ENCODE measurements at regions not wholly inside any gene's neighbourhood (a gene's known extent, or its start where the extent isn't known, plus 50 kb on each side); places are given as distances from the start of the nearest gene placed in this dataset.

DNA sequence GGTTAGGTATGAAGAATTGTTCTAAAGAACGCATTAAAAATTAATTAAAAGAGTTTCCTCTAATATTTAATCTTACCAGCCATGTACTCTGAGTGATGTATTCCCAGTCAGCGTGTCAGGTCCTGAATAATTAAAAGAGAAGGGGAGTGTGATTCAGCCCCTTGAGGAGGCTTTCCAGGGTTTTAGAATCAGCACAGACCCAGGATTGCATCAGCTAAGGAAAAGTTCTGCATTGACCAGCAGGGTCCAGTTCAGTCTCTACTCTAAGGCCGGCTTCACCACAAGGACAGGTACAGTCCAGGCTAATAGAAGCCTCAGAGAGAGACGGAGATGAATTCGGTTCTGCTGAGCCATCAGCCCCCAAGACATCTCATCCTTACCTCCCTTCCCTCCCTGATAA, 499.5 kb upstream of the PROK2 start:
- no peak for DNase-seq (ENCODE audit: extremely low spot score)
- H3K27ac ChIP-seq (replicated peaks in 1 of 4): no peak overlapping the region
- H3K27me3 ChIP-seq: no peaks in the 10 kb centered on the region
- H3K4me1 ChIP-seq: peaks cover 11 to 30% (median 23%) of the 10 kb centered on the region in 4 donors
- H3K4me3 ChIP-seq: no peak overlapping the region
- TF ChIP-seq EP300 (IDR thresholded peaks at IDR 0.05) (no peak), CTCF (IDR thresholded peaks at IDR 0.05) (no peak), POLR2A (IDR thresholded peaks at IDR 0.05; ENCODE audit: low read depth) (no peak), POLR2AphosphoS5 (IDR thresholded peaks at IDR 0.05) (no peak)
- intact Hi-C loops (cut with DNase I): no loop called here
- H3K9me3 ChIP-seq: peaks cover 0 to 7% (median 5%) of the 10 kb centered on the region in 4 donors
- WGBS: 98% methylated on average over 4 of the region's 5 CpGs
- H3K36me3 ChIP-seq: no peaks in the 10 kb centered on the region

- intact Hi-C loops (cut with DNase I): no loop called here
- Histone ChIP-seq H3K9me3 (peaks cover 0 to 7% (median 5%) of the 10 kb centered on the region in 4 donors), H3K4me3 (no peak overlapping the region), H3K36me3 (no peaks in the 10 kb centered on the region), H3K4me1 (peaks cover 0 to 19% (median 15%) of the 10 kb centered on the region in 4 donors), H3K27me3 (no peaks in the 10 kb centered on the region), H3K27ac (replicated peaks in 1 of 4) (no peak overlapping the region)
- 92% methylated on average over 3 of the region's 3 CpGs for WGBS
- DNase-seq (ENCODE audit: extremely low spot score): no peak
- TF ChIP-seq CTCF (IDR thresholded peaks at IDR 0.05) (no peak), POLR2A (IDR thresholded peaks at IDR 0.05; ENCODE audit: low read depth) (no peak), EP300 (IDR thresholded peaks at IDR 0.05) (no peak), POLR2AphosphoS5 (IDR thresholded peaks at IDR 0.05) (no peak)
These were observed 498.0 kb upstream of the PROK2 start for GRCh38 chr3:72282918-72283317.

DNA sequence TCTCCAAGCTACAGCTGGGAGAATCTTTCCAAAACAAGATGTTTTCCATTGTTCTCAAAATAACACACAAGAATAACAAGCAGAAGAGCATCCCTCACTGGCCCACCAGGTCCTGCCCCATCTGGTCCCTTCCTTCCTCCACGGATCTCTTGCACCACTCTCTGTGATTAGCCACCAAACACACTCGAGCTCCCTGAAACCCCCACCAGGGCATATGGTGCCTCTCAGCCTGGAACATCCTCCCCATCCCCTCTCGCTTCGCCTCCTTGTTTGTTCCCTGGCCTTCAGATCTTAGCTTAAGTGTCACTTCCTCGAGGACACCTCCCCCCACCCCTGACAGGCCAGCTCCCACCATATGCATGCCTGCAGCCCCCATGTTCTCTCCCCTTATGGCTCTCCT, 496.6 kb upstream of the PROK2 start:
- intact Hi-C loops (cut with DNase I): no loop called here
- Histone ChIP-seq H3K4me3 (no peak overlapping the region), H3K27ac (replicated peaks in 1 of 4) (no peak overlapping the region), H3K27me3 (no peaks in the 10 kb centered on the region), H3K4me1 (peaks cover 0 to 12% (median 12%) of the 10 kb centered on the region in 4 donors), H3K36me3 (no peaks in the 10 kb centered on the region), H3K9me3 (peaks cover 0 to 7% (median 5%) of the 10 kb centered on the region in 4 donors)
- no peak for TF ChIP-seq CTCF (IDR thresholded peaks at IDR 0.05)
- no peak for TF ChIP-seq POLR2AphosphoS5 (IDR thresholded peaks at IDR 0.05)
- no peak for TF ChIP-seq POLR2A (IDR thresholded peaks at IDR 0.05; ENCODE audit: low read depth)
- TF ChIP-seq EP300 (IDR thresholded peaks at IDR 0.05): no peak
- DNase-seq (ENCODE audit: extremely low spot score): no peak
- 85% methylated on average over 5 of the region's 5 CpGs for WGBS

GRCh38 chr3:72280876-72281275, 495.9 kb upstream of the PROK2 start:
- no peak overlapping the region for H3K4me3 ChIP-seq
- H3K9me3 ChIP-seq: peaks cover 0 to 7% (median 5%) of the 10 kb centered on the region in 4 donors
- H3K4me1 ChIP-seq: peaks cover 0 to 12% (median 12%) of the 10 kb centered on the region in 4 donors
- H3K27ac ChIP-seq (replicated peaks in 1 of 4): no peak overlapping the region
- 84% methylated on average over 6 of the region's 6 CpGs for WGBS
- DNase-seq (ENCODE audit: extremely low spot score): no peak
- no peaks in the 10 kb centered on the region for H3K27me3 ChIP-seq
- no peak for TF ChIP-seq POLR2A (IDR thresholded peaks at IDR 0.05; ENCODE audit: low read depth)
- TF ChIP-seq POLR2AphosphoS5 (IDR thresholded peaks at IDR 0.05): no peak
- no peak for TF ChIP-seq CTCF (IDR thresholded peaks at IDR 0.05)
- TF ChIP-seq EP300 (IDR thresholded peaks at IDR 0.05): no peak
- H3K36me3 ChIP-seq: no peaks in the 10 kb centered on the region
- intact Hi-C loops (cut with DNase I): no loop called here

GRCh38 chr3:72279631-72280041, 494.7 kb upstream of the PROK2 start:
- intact Hi-C loops (cut with DNase I): no loop called here
- Histone ChIP-seq H3K4me3 (no peak overlapping the region), H3K27ac (replicated peaks in 1 of 4) (peak overlapping the region in 1 of 4 donors; percentile 30), H3K27me3 (no peaks in the 10 kb centered on the region), H3K36me3 (no peaks in the 10 kb centered on the region), H3K4me1 (peaks cover 5 to 23% (median 21%) of the 10 kb centered on the region in 4 donors), H3K9me3 (peaks cover 0 to 7% (median 5%) of the 10 kb centered on the region in 4 donors)
- DNase-seq (ENCODE audit: extremely low spot score): no peak
- 58% methylated on average over 6 of the region's 6 CpGs for whole genome bisulfite sequencing
- TF ChIP-seq POLR2AphosphoS5 (IDR thresholded peaks at IDR 0.05): no peak
- TF ChIP-seq EP300 (IDR thresholded peaks at IDR 0.05): no peak
- TF ChIP-seq CTCF (IDR thresholded peaks at IDR 0.05): no peak
- no peak for TF ChIP-seq POLR2A (IDR thresholded peaks at IDR 0.05; ENCODE audit: low read depth)

All from esophagus muscularis mucosa (tissue), 4 donors.